Naive thymus-derived CD4-positive, alpha-beta T cell (primary cell): ENCODE measurements at regions not wholly inside any gene's neighbourhood (a gene's known extent, or its start where the extent isn't known, plus 50 kb on each side); places are given as distances from the start of the nearest gene placed in this dataset.
"Not testable (repeated sequence)": the region's sequence is repeated elsewhere in the genome, so short reads cannot be mapped to it uniquely, and the experiment has no call there.

Source experiments
- ATAC-seq: fragments of 150-1000 bp; cut with Tn5 transposase; 2 replicates; pipeline ENCODE4 v1.10.0; 2021; ENCODE audit warnings: mild to moderate bottlenecking, moderate library complexity
- CTCF ChIA-PET: fragments of 350-600 bp; sonication (Branson Sonifier 250); formaldehyde crosslinking; loops from one replicate; lab custom pipeline; 2021; ENCODE audit warnings: antibody characterized with exemption; lab: Charles Lee
- POLR2A ChIA-PET: fragments of 350-600 bp; sonication (Branson Sonifier 250); formaldehyde crosslinking; loops from one replicate; lab custom pipeline; 2021; ENCODE audit warnings: antibody characterized with exemption, inconsistent platforms; lab: Charles Lee
- DNase-seq, 9 donors: peaks; one replicate each; pipeline versions ENCODE4 v3.0.0 to v3.0.0-alpha.2; 2020 to 2022; ENCODE audit warnings: mixed read lengths in 1 of 9
- H3K27ac ChIP-seq: one replicate; pipeline ENCODE4 v1.7.0; 2013; ENCODE audit warnings: mild to moderate bottlenecking, low read depth, low read length, moderate library complexity
- H3K27me3 ChIP-seq, 2 donors: one replicate each; pipeline ENCODE4 v1.7.0; 2013; ENCODE audit warnings: low read length in 2 of 2, mild to moderate bottlenecking in 2 of 2, moderate library complexity in 2 of 2; ENCODE audit not compliant: control insufficient read depth in 2 of 2, insufficient read depth in 2 of 2
- H3K36me3 ChIP-seq, 3 experiments: 1 replicate in 2 of 3; 2 replicates in 1 of 3; pipeline ENCODE4 v1.7.0; 2013; ENCODE audit warnings: low read length in 3 of 3, mild to moderate bottlenecking in 3 of 3, moderate library complexity in 1 of 3; ENCODE audit not compliant: insufficient read depth in 3 of 3, control insufficient read depth in 2 of 3
- H3K4me1 ChIP-seq, 2 donors: one replicate each; pipeline ENCODE4 v1.7.0; 2013; ENCODE audit warnings: low read length in 2 of 2, mild to moderate bottlenecking in 2 of 2, moderate library complexity in 1 of 2; ENCODE audit not compliant: control insufficient read depth in 2 of 2, insufficient read depth in 2 of 2
- H3K4me3 ChIP-seq: 2 replicates; pipeline ENCODE4 v1.7.0; 2013; ENCODE audit warnings: mild to moderate bottlenecking, low read length
- H3K9me3 ChIP-seq, 3 experiments: 1 replicate in 2 of 3; 2 replicates in 1 of 3; pipeline ENCODE4 v1.7.0; 2013; ENCODE audit warnings: low read length in 3 of 3; ENCODE audit not compliant: control insufficient read depth in 2 of 3
- H3K27ac Mint-ChIP-seq, 9 donors: one replicate each; pipeline ENCODE4 v1.8.0; 2020 to 2022; ENCODE audit warnings: mixed read lengths in 9 of 9, mild to moderate bottlenecking in 8 of 9, moderate library complexity in 5 of 9, inconsistent platforms in 2 of 9
- H3K27me3 Mint-ChIP-seq, 5 donors: one replicate each; pipeline ENCODE4 v1.8.0; 2021 to 2022; ENCODE audit warnings: mixed read lengths in 5 of 5, mild to moderate bottlenecking in 1 of 5
- H3K36me3 Mint-ChIP-seq, 5 donors: one replicate each; pipeline ENCODE4 v1.8.0; 2020 to 2022; ENCODE audit warnings: mixed read lengths in 5 of 5, mild to moderate bottlenecking in 3 of 5, inconsistent platforms in 1 of 5
- H3K4me1 Mint-ChIP-seq, 7 donors: one replicate each; pipeline ENCODE4 v1.8.0; 2020 to 2022; ENCODE audit warnings: mixed read lengths in 7 of 7, mild to moderate bottlenecking in 3 of 7, inconsistent platforms in 1 of 7
- H3K4me3 Mint-ChIP-seq, 10 donors: one replicate each; pipeline ENCODE4 v1.8.0; 2020 to 2022; ENCODE audit warnings: mild to moderate bottlenecking in 10 of 10, mixed read lengths in 10 of 10, moderate library complexity in 6 of 10, inconsistent platforms in 2 of 10
- H3K9me3 Mint-ChIP-seq, 11 donors: one replicate each; pipeline ENCODE4 v1.8.0; 2020 to 2022; ENCODE audit warnings: mixed read lengths in 11 of 11, mild to moderate bottlenecking in 4 of 11, inconsistent platforms in 1 of 11, moderate library complexity in 1 of 11
- intact Hi-C, 2 donors: fragments of 100-400 bp; cut with micrococcal nuclease; formaldehyde crosslinking; loops; one replicate each; pipeline ENCODE4 v1.15.1; 2023

- DNase-seq (no peak), ATAC-seq (no peak)
- Histone ChIP-seq H3K9me3 (no peaks in the 10 kb centered on the region), H3K27ac (no peak overlapping the region), H3K27me3 (no peaks in the 10 kb centered on the region), H3K4me1 (peaks cover 0 to 13% of the 10 kb centered on the region in 2 donors), H3K4me3 (no peak overlapping the region), H3K36me3 (no peaks in the 10 kb centered on the region)
- Mint-ChIP-seq H3K4me3 (no peak overlapping the region), H3K36me3 (peaks cover 0 to 7% (median 0%) of the 10 kb centered on the region in 5 donors), H3K9me3 (peaks cover 0 to 9% (median 0%) of the 10 kb centered on the region in 11 donors), H3K27ac (no peak overlapping the region), H3K27me3 (no peaks in the 10 kb centered on the region), H3K4me1 (peaks cover 0 to 32% (median 0%) of the 10 kb centered on the region in 7 donors)
- ChIA-PET POLR2A (interaction anchor here (0.7 kb wide), 1 partner anchor 41 kb away, joined by 3 read pairs; no protein-coding TSS in a partner anchor), CTCF (no interaction called here)
- intact Hi-C loops, result no loop called here
Measured at GRCh38 chr10:30744106-30744505, 114.6 kb upstream of the LYZL2 start.

GRCh38 chr10:30743586-30743985 lies 114.0 kb upstream of the LYZL2 start:
- ChIA-PET POLR2A (no interaction called here), CTCF (no interaction called here)

GRCh38 chr10:30742471-30742870 lies 112.9 kb upstream of the LYZL2 start:
- Mint-ChIP-seq H3K4me3 (no peak overlapping the region), H3K27me3 (no peaks in the 10 kb centered on the region), H3K36me3 (peaks cover 0 to 7% (median 0%) of the 10 kb centered on the region in 5 donors), H3K9me3 (peaks cover 0 to 9% (median 0%) of the 10 kb centered on the region in 11 donors), H3K4me1 (peaks cover 0 to 20% (median 0%) of the 10 kb centered on the region in 7 donors), H3K27ac (no peak overlapping the region)
- H3K4me3 ChIP-seq, result no peak overlapping the region
- H3K4me1 ChIP-seq, result no peaks in the 10 kb centered on the region
- H3K36me3 ChIP-seq, result no peaks in the 10 kb centered on the region
- ATAC-seq, result no peak
- no peak overlapping the region for H3K27ac ChIP-seq
- POLR2A ChIA-PET, result no interaction called here
- CTCF ChIA-PET, result no interaction called here
- DNase-seq, result no peak
- H3K9me3 ChIP-seq, result no peaks in the 10 kb centered on the region
- intact Hi-C loops, result no loop called here
- H3K27me3 ChIP-seq, result no peaks in the 10 kb centered on the region

More at GRCh38 chr10:30743586-30743985, 114.0 kb upstream of the LYZL2 start:
- no peaks in the 10 kb centered on the region for H3K36me3 ChIP-seq
- H3K27me3 Mint-ChIP-seq, result no peaks in the 10 kb centered on the region
- peaks cover 0 to 9% (median 0%) of the 10 kb centered on the region in 11 donors for H3K9me3 Mint-ChIP-seq
- peaks cover 0 to 31% (median 0%) of the 10 kb centered on the region in 7 donors for H3K4me1 Mint-ChIP-seq
- no peak overlapping the region for H3K27ac ChIP-seq
- DNase-seq, result no peak
- H3K4me1 ChIP-seq, result peaks cover 0 to 7% of the 10 kb centered on the region in 2 donors
- no peaks in the 10 kb centered on the region for H3K9me3 ChIP-seq
- H3K4me3 Mint-ChIP-seq, result no peak overlapping the region
- ATAC-seq, result no peak
- H3K36me3 Mint-ChIP-seq, result peaks cover 0 to 7% (median 0%) of the 10 kb centered on the region in 5 donors
- intact Hi-C loops, result no loop called here
- H3K27ac Mint-ChIP-seq, result no peak overlapping the region
- H3K4me3 ChIP-seq, result no peak overlapping the region
- H3K27me3 ChIP-seq, result no peaks in the 10 kb centered on the region

- POLR2A ChIA-PET, H3K4me1 ChIP-seq, H3K4me3 ChIP-seq, H3K36me3 Mint-ChIP-seq, H3K36me3 ChIP-seq, H3K27ac ChIP-seq, intact Hi-C loops, H3K27ac Mint-ChIP-seq, H3K9me3 Mint-ChIP-seq, H3K4me3 Mint-ChIP-seq, H3K27me3 ChIP-seq, DNase-seq, H3K9me3 ChIP-seq, ATAC-seq, H3K27me3 Mint-ChIP-seq, CTCF ChIA-PET: not testable (repeated sequence)
- peaks cover 0 to 27% (median 0%) of the 10 kb centered on the region in 7 donors for H3K4me1 Mint-ChIP-seq
Measured at GRCh38 chr10:30740774-30741173, 111.2 kb upstream of the LYZL2 start.

GRCh38 chr10:30738416-30738815 lies 108.9 kb upstream of the LYZL2 start:
- Histone ChIP-seq H3K9me3 (no peaks in the 10 kb centered on the region), H3K27ac (no peak overlapping the region), H3K27me3 (no peaks in the 10 kb centered on the region), H3K4me3 (no peak overlapping the region), H3K36me3 (no peaks in the 10 kb centered on the region), H3K4me1 (no peaks in the 10 kb centered on the region)
- peaks cover 0 to 8% (median 0%) of the 10 kb centered on the region in 5 donors for H3K27me3 Mint-ChIP-seq
- H3K4me3 Mint-ChIP-seq, result no peak overlapping the region
- ATAC-seq, result no peak
- H3K36me3 Mint-ChIP-seq, result peaks cover 0 to 7% (median 0%) of the 10 kb centered on the region in 5 donors
- peaks cover 0 to 37% (median 0%) of the 10 kb centered on the region in 7 donors for H3K4me1 Mint-ChIP-seq
- H3K9me3 Mint-ChIP-seq, result peaks cover 0 to 9% (median 0%) of the 10 kb centered on the region in 11 donors
- intact Hi-C loops, result no loop called here
- CTCF ChIA-PET, result interaction anchor here (0.6 to 0.7 kb wide), 2 partner anchors 68 to 455 kb away, joined by 3 read pairs; no protein-coding TSS in a partner anchor
- DNase-seq, result no peak
- peak overlapping the region in 1 of 9 donors; percentile 36 for H3K27ac Mint-ChIP-seq
- POLR2A ChIA-PET, result no interaction called here

GRCh38 chr10:30737931-30738391 lies 108.4 kb upstream of the LYZL2 start:
- Histone ChIP-seq H3K4me3 (no peak overlapping the region), H3K27me3 (no peaks in the 10 kb centered on the region), H3K4me1 (no peaks in the 10 kb centered on the region), H3K36me3 (no peaks in the 10 kb centered on the region), H3K9me3 (no peaks in the 10 kb centered on the region), H3K27ac (no peak overlapping the region)
- ChIA-PET POLR2A (interaction anchor here (0.7 kb wide), 1 partner anchor 1197 kb away, joined by 4 read pairs; no protein-coding TSS in a partner anchor), CTCF (interaction anchor here (0.7 kb wide), 1 partner anchor 456 kb away, joined by 3 read pairs; no protein-coding TSS in a partner anchor)
- ATAC-seq (no peak), DNase-seq (no peak)
- intact Hi-C loops, result no loop called here
- Mint-ChIP-seq H3K4me3 (no peak overlapping the region), H3K27ac (peak overlapping the region in 1 of 9 donors; percentile 36), H3K9me3 (peaks cover 0 to 9% (median 0%) of the 10 kb centered on the region in 11 donors), H3K4me1 (peaks cover 0 to 37% (median 0%) of the 10 kb centered on the region in 7 donors), H3K36me3 (peaks cover 0 to 7% (median 0%) of the 10 kb centered on the region in 5 donors), H3K27me3 (peaks cover 0 to 8% (median 0%) of the 10 kb centered on the region in 5 donors)
